Fibroblast of lung (primary cell): ENCODE measurements at regions not wholly inside any gene's neighbourhood (a gene's known extent, or its start where the extent isn't known, plus 50 kb on each side); places are given as distances from the start of the nearest gene placed in this dataset.

ENCODE experiments used
- CTCF ChIP-seq, 2 donors: IDR thresholded peaks in 1 of 2; conservative IDR thresholded peaks in 1 of 2; 1 replicate in 1 of 2; 2 replicates in 1 of 2; pipeline ENCODE4 v1.5.1; 2011 to 2012; ENCODE audit warnings: low read length in 2 of 2, control low read depth in 1 of 2, inconsistent platforms in 1 of 2, low read depth in 1 of 2, mild to moderate bottlenecking in 1 of 2
- EZH2 ChIP-seq: IDR thresholded peaks from 2 replicates; pipeline ENCODE4 v1.5.1; 2012; ENCODE audit warnings: low read length, control low read depth, mild to moderate bottlenecking; ENCODE audit errors: missing control alignments

GRCh38 chr2:175539122-175539521 lies 357.6 kb upstream of the ATP5MC3 start:
- TF ChIP-seq CTCF (conservative IDR thresholded peaks at IDR 0.05 in 1 of 2, IDR thresholded peaks at IDR 0.05 in 1 of 2; ENCODE audit: low read depth in 1 of 2, low read length in 2 of 2) (no peak), EZH2 (no peak)
